ENCODE measurements at regions not wholly inside any gene's neighbourhood (a gene's known extent, or its start where the extent isn't known, plus 50 kb on each side); places are given as distances from the start of the nearest gene placed in this dataset.

DNA sequence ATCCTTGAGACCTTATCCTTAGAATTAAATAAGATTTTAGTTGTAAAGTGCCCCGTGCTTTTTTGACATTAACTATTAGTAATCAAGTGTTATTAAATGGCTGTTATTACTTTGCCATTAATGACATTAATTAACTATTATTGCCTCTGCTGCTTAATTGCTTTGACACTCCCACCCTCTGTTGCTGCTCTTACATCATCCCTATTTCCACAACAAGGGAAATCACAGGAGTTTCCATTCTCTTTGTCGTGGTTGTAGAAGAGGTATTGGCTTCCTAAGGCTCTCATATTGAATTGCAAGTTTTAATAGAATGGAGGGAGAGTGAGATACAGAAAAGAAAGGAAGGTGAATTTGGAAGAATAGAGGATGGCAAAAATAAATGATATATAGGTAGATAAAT, 545.8 kb downstream of the MMUT start:
- H3K4me1 Mint-ChIP-seq: peaks cover 30 to 32% of the 10 kb centered on the region in 2 experiments
- H2AFZ ChIP-seq (ENCODE audit: low read length): no peak overlapping the region
- H3T11ph ChIP-seq (ENCODE audit: low read length): no peak overlapping the region
- H3K14ac ChIP-seq (ENCODE audit: insufficient read depth, low read length): no peak overlapping the region
- H4K8ac ChIP-seq (replicated peaks; ENCODE audit: insufficient read length, low read depth, low read length): no peak overlapping the region
- H3K18ac ChIP-seq (ENCODE audit: insufficient read length, low read depth, low read length): no peak overlapping the region
- H3K27me3 ChIP-seq (ENCODE audit: insufficient read depth, low read length): no peaks in the 10 kb centered on the region
- no peak overlapping the region for H2BK15ac ChIP-seq (ENCODE audit: low read depth, low read length)
- H3K36me3 Mint-ChIP-seq (ENCODE audit: insufficient read depth in 1 of 3, low read depth in 3 of 3): peaks cover 3 to 17% (median 8%) of the 10 kb centered on the region in 3 experiments
- H2BK12ac ChIP-seq (ENCODE audit: insufficient read length, low read depth, low read length): no peak overlapping the region
- no peak overlapping the region for H3K27ac ChIP-seq (ENCODE audit: insufficient read length, low read depth, low read length)
- no peak overlapping the region for H3K4me2 ChIP-seq (ENCODE audit: insufficient read depth, insufficient read length, low read length)
- no peaks in the 10 kb centered on the region for H3K79me2 ChIP-seq (ENCODE audit: insufficient read depth, low read length)
- H3K9me3 ChIP-seq (ENCODE audit: control insufficient read depth, low read depth, low read length): no peaks in the 10 kb centered on the region
- no peaks in the 10 kb centered on the region for H3K79me1 ChIP-seq (ENCODE audit: insufficient read depth, low read depth, low read length, poor library complexity, severe bottlenecking)
- H3K4ac ChIP-seq (ENCODE audit: low read depth, low read length): no peak overlapping the region
- no peak overlapping the region for H4K91ac ChIP-seq (ENCODE audit: insufficient read length, low read depth, low read length)
- H4K5ac ChIP-seq (ENCODE audit: insufficient read length, low read depth, low read length): no peak overlapping the region
- no CpG with 5 or more reads among the region's 2 CpGs for WGBS (ENCODE audit: extremely low coverage, insufficient read length, low lambda C conversion rate)
- no peak for DNase-seq
- no peak overlapping the region for H3K9ac ChIP-seq (ENCODE audit: extremely low read depth, insufficient read length, low read length)
- peak overlapping the region in 1 of 2 experiments; percentile 0; a peak in 1 of 5 replicates for H3K4me3 Mint-ChIP-seq
- H2BK5ac ChIP-seq (ENCODE audit: insufficient read length, low read length): no peak overlapping the region
- no peak overlapping the region for H3K23ac ChIP-seq (ENCODE audit: insufficient read length, low read depth, low read length)
- H2BK120ac ChIP-seq (ENCODE audit: low read depth, low read length, poor library complexity, severe bottlenecking): no peak overlapping the region
- no peaks in the 10 kb centered on the region for H3K27me3 Mint-ChIP-seq (ENCODE audit: low read depth)
- H2BK20ac ChIP-seq (ENCODE audit: low read depth, low read length, poor library complexity, severe bottlenecking): no peak overlapping the region
- no peak overlapping the region for H2AK5ac ChIP-seq (ENCODE audit: insufficient read length, low read length)
- H3K4me1 ChIP-seq (ENCODE audit: insufficient read depth, low read length): peaks cover 5% of the 10 kb centered on the region; the same call in 1 of the 2 replicates
- H4K20me1 ChIP-seq (ENCODE audit: control insufficient read depth, insufficient read depth, insufficient read length): no peaks in the 10 kb centered on the region
- no peaks in the 10 kb centered on the region for H3K23me2 ChIP-seq (ENCODE audit: insufficient read length, low read depth, low read length, poor library complexity, severe bottlenecking)
- no peak overlapping the region for H3K56ac ChIP-seq (ENCODE audit: insufficient read length, low read depth, low read length)
- H3K9me3 Mint-ChIP-seq: peaks cover 5 to 10% of the 10 kb centered on the region in 2 experiments; a peak in 3 of 5 replicates
- peak overlapping the region in 2 of 3 experiments; percentile 72 to 94; a peak in 5 of 7 replicates for H3K27ac Mint-ChIP-seq
- TF ChIP-seq CTCF (conservative IDR thresholded peaks at IDR 0.05): no peak

Measured in H9 (cell line).